ENCODE measurements at regions not wholly inside any gene's neighbourhood (a gene's known extent, or its start where the extent isn't known, plus 50 kb on each side); places are given as distances from the start of the nearest gene placed in this dataset.
"Not testable (repeated sequence)": the region's sequence is repeated elsewhere in the genome, so short reads cannot be mapped to it uniquely, and the experiment has no call there.

DNA sequence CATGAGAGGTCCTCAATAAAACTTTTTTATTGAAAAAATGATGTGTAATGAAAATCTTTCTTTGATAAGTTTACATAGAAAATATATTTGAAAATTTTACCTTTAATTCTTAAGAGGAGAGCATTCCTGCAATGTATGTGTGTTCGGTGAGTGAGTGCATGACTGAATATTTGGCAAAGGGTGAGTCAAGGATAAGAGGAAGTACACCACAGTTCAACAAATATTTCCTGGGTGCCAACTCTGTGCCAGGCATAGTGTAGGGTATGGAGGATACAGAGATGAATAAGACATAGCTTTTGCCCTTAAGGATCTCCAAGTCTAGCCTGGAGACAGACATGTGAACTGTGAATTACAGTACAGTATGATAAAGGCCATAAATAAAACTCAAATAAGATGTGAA, 84.7 kb upstream of the GPR101 start:
- Histone ChIP-seq H3K36me3 (no peaks in the 10 kb centered on the region), H3K27ac (no peak overlapping the region), H3K4me3 (no peak overlapping the region), H3K4me1 (no peaks in the 10 kb centered on the region), H3K27me3 (no peaks in the 10 kb centered on the region), H3K9me3 (peaks cover 0 to 7% of the 10 kb centered on the region in 2 donors)
- no peak for DNase-seq (ENCODE audit: low spot score)
- no peak for TF ChIP-seq CTCF (IDR thresholded peaks at IDR 0.05)

- H3K27me3 ChIP-seq: no peaks in the 10 kb centered on the region
- no peak for TF ChIP-seq CTCF (IDR thresholded peaks at IDR 0.05)
- DNase-seq (ENCODE audit: low spot score): no peak
These were observed 84.3 kb upstream of the GPR101 start for GRCh38 chrX:137118136-137118535.

GRCh38 chrX:137107877-137108276, 74.1 kb upstream of the GPR101 start:
- not testable (repeated sequence) for H3K4me3 ChIP-seq; DNase-seq (ENCODE audit: low spot score); H3K4me1 ChIP-seq; H3K36me3 ChIP-seq; H3K9me3 ChIP-seq; H3K27me3 ChIP-seq; H3K27ac ChIP-seq

More at GRCh38 chrX:137118136-137118535, 84.3 kb upstream of the GPR101 start:
- Histone ChIP-seq H3K9me3 (peaks cover 0 to 6% of the 10 kb centered on the region in 2 donors), H3K4me3 (no peak overlapping the region), H3K27ac (no peak overlapping the region), H3K36me3 (no peaks in the 10 kb centered on the region), H3K4me1 (no peaks in the 10 kb centered on the region)

- Histone ChIP-seq H3K27me3 (peaks cover 0 to 6% of the 10 kb centered on the region in 2 donors), H3K36me3 (no peaks in the 10 kb centered on the region), H3K9me3 (no peaks in the 10 kb centered on the region), H3K4me3 (no peak overlapping the region), H3K27ac (no peak overlapping the region), H3K4me1 (no peaks in the 10 kb centered on the region)
- no peak for DNase-seq (ENCODE audit: low spot score)
- no peak for TF ChIP-seq CTCF (IDR thresholded peaks at IDR 0.05)
These were observed 67.6 kb upstream of the GPR101 start for GRCh38 chrX:137101273-137101990.

All from right atrium auricular region (tissue), 2 donors.